Osteoblast (primary cell): ENCODE measurements at regions not wholly inside any gene's neighbourhood (a gene's known extent, or its start where the extent isn't known, plus 50 kb on each side); places are given as distances from the start of the nearest gene placed in this dataset.

Experiments
- DNase-seq: peaks from one replicate; pipeline ENCODE4 v3.0.0; 2011; ENCODE audit warnings: low spot score, mixed read lengths; ENCODE audit not compliant: insufficient read length; ENCODE audit errors: missing footprints
- H2AFZ ChIP-seq: 2 replicates; pipeline ENCODE4 v1.6.0; 2011; ENCODE audit warnings: mild to moderate bottlenecking, low read length
- H3K27ac ChIP-seq: 2 replicates; pipeline ENCODE4 v1.5.1; 2011; ENCODE audit warnings: mild to moderate bottlenecking, low read depth, low read length, moderate library complexity
- H3K27me3 ChIP-seq: 2 replicates; pipeline ENCODE4 v1.6.0; 2012; ENCODE audit warnings: mild to moderate bottlenecking, control low read depth, inconsistent platforms, low read length, moderate library complexity; ENCODE audit not compliant: insufficient read depth
- H3K36me3 ChIP-seq: 2 replicates; pipeline ENCODE4 v1.5.1; 2011; ENCODE audit warnings: mild to moderate bottlenecking, low read length, control low read depth, moderate library complexity; ENCODE audit not compliant: insufficient read depth
- H3K4me1 ChIP-seq: 2 replicates; pipeline ENCODE4 v1.5.1; 2011; ENCODE audit warnings: mild to moderate bottlenecking, low read length, control low read depth, moderate library complexity; ENCODE audit not compliant: insufficient read depth
- H3K4me2 ChIP-seq: 2 replicates; pipeline ENCODE4 v1.6.0; 2011; ENCODE audit warnings: mild to moderate bottlenecking, low read length; ENCODE audit not compliant: insufficient read depth
- H3K4me3 ChIP-seq: fragments of 200-600 bp; sonication (generic); 3 replicates; pipeline ENCODE4 v1.5.1; 2012; ENCODE audit warnings: mild to moderate bottlenecking, low read length, inconsistent platforms; ENCODE audit not compliant: insufficient read depth
- H3K79me2 ChIP-seq: 2 replicates; pipeline ENCODE4 v1.6.0; 2012; ENCODE audit warnings: mild to moderate bottlenecking, low read length, control low read depth, inconsistent platforms; ENCODE audit not compliant: insufficient read depth
- H3K9me3 ChIP-seq: 2 replicates; pipeline ENCODE4 v1.5.1; 2011; ENCODE audit warnings: low read depth, low read length, control low read depth
- H4K20me1 ChIP-seq: 2 replicates; pipeline ENCODE4 v1.6.0; 2012; ENCODE audit warnings: mild to moderate bottlenecking, low read length, control low read depth; ENCODE audit not compliant: insufficient read depth
- CTCF ChIP-seq: IDR thresholded peaks from 2 replicates; pipeline ENCODE4 v1.5.1; 2011; ENCODE audit warnings: mild to moderate bottlenecking, low read depth, low read length, moderate library complexity; ENCODE audit errors: extremely low read depth

GRCh38 chr12:89262855-89263552 lies 89.3 kb downstream of the DUSP6 start:
- no peaks in the 10 kb centered on the region for H3K79me2 ChIP-seq
- H3K4me1 ChIP-seq = peaks cover 2% of the 10 kb centered on the region
- no peak overlapping the region for H3K4me3 ChIP-seq
- H3K36me3 ChIP-seq = no peaks in the 10 kb centered on the region
- no peak overlapping the region for H3K4me2 ChIP-seq
- H2AFZ ChIP-seq = no peak overlapping the region
- TF ChIP-seq CTCF = no peak
- DNase-seq = no peak
- H3K9me3 ChIP-seq = no peaks in the 10 kb centered on the region
- no peaks in the 10 kb centered on the region for H4K20me1 ChIP-seq
- no peak overlapping the region for H3K27ac ChIP-seq
- H3K27me3 ChIP-seq = no peaks in the 10 kb centered on the region

DNA sequence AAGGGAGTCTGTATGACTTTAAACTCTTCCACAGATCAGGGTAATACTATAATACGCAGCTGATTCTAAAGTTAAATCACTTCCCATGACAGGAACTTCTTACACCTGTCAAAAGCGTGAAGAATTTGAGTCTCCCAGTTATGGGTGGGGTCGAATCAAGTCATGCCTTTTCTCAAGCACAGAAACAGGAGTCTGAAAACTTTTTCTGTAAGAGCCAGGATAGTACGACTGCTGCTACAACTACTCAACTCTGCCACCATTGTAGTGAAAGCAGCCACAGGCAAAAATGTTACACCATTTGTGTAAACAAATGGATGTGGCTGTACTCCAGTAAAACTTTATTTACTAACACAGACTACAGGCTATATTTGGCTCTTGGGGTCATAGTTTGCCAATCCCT lies 90.3 kb downstream of the DUSP6 start:
- Histone ChIP-seq H3K4me1 (peaks cover 2% of the 10 kb centered on the region), H3K4me2 (no peak overlapping the region), H3K4me3 (no peak overlapping the region), H2AFZ (no peak overlapping the region), H3K27me3 (no peaks in the 10 kb centered on the region), H3K27ac (no peak overlapping the region), H3K36me3 (no peaks in the 10 kb centered on the region), H3K79me2 (no peaks in the 10 kb centered on the region), H4K20me1 (no peaks in the 10 kb centered on the region), H3K9me3 (no peaks in the 10 kb centered on the region)
- no peak for TF ChIP-seq CTCF
- DNase-seq = no peak

DNA sequence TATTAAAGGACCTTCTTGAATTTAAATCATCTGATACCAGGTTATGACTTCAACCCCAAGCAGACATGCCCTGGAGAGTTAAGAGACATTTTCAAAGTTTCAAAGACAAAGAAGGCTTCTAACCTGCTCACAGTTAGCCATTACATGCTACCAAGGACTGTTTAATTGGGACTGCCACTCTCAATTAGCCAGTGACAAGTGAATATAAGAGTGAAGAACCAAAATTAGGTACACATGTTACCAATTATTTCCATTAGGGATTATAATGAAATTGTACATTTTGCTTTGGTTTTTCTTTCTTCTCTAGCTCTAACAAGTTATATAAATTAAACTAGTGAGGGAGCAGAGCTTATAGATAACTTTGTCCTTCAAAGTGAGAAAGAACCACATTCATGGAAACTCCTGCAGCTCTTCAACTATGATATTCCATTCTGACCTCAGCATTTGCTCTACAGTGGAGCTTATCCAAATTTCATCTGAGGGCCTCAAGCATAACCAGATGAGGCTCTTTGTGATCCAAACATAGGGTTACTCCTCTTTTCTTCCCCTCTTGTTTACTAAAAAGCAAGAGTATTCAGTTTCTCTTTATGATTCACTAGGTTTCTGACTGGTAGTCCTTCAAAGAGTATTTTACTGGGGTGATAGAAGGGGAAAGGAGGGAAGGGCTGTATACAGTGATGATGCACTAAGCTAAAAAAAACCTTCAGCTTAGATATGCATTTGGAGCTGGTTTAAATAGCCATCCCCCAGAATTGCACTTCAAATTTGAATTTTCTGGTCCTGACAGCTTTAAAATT lies 91.3 kb downstream of the DUSP6 start:
- no peak for DNase-seq
- no peak overlapping the region for H2AFZ ChIP-seq
- no peaks in the 10 kb centered on the region for H3K79me2 ChIP-seq
- no peaks in the 10 kb centered on the region for H4K20me1 ChIP-seq
- H3K4me1 ChIP-seq = peaks cover 2% of the 10 kb centered on the region
- no peaks in the 10 kb centered on the region for H3K27me3 ChIP-seq
- H3K36me3 ChIP-seq = no peaks in the 10 kb centered on the region
- TF ChIP-seq CTCF = no peak
- H3K4me3 ChIP-seq = no peak overlapping the region
- H3K4me2 ChIP-seq = no peak overlapping the region
- no peak overlapping the region for H3K27ac ChIP-seq
- no peaks in the 10 kb centered on the region for H3K9me3 ChIP-seq

DNA sequence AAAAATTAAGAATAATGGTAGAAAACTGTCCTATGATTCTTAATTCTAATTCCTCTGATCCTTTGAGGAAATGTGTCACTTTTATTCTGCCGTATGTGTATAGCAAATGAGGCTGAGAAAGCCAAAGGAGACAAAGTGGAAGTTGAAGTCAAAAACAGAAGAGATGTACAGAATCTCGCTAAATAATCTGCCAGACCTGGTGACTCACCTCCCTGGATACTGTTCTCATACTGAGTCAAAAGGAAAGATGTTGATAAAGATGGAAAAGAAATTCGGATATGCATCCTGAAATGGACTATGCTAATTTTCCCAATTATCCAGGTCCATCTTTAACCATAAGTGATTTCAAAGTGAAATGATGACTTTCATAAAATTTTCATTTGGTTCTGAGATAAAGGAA lies 92.5 kb downstream of the DUSP6 start:
- Histone ChIP-seq H2AFZ (no peak overlapping the region), H3K27me3 (no peaks in the 10 kb centered on the region), H3K4me1 (peaks cover 2% of the 10 kb centered on the region), H4K20me1 (no peaks in the 10 kb centered on the region), H3K4me2 (no peak overlapping the region), H3K9me3 (no peaks in the 10 kb centered on the region), H3K79me2 (no peaks in the 10 kb centered on the region), H3K4me3 (no peak overlapping the region), H3K36me3 (no peaks in the 10 kb centered on the region), H3K27ac (no peak overlapping the region)
- no peak for TF ChIP-seq CTCF
- DNase-seq = peak; percentile 54
